Suprapubic skin (tissue), 3 donors: ENCODE measurements at regions not wholly inside any gene's neighbourhood (a gene's known extent, or its start where the extent isn't known, plus 50 kb on each side); places are given as distances from the start of the nearest gene placed in this dataset.

Experiments used
- CTCF ChIP-seq, 2 donors: fragments of 200-600 bp in 1 of 2; fragments of 450-650 bp in 1 of 2; sonication (generic) in 1 of 2; IDR thresholded peaks; one replicate each; pipeline ENCODE4 v1.5.1; 2016 to 2019; ENCODE audit warnings: antibody characterized with exemption in 2 of 2, mild to moderate bottlenecking in 1 of 2, moderate library complexity in 1 of 2
- POLR2AphosphoS5 ChIP-seq, 3 donors: sonication (generic); formaldehyde crosslinking; IDR thresholded peaks; one replicate each; pipeline ENCODE4 v1.6.1; 2017; ENCODE audit warnings: antibody characterized with exemption in 3 of 3

- TF ChIP-seq CTCF (IDR thresholded peaks at IDR 0.05) (no peak), POLR2AphosphoS5 (IDR thresholded peaks at IDR 0.05) (no peak)
Measured at GRCh38 chr9:108515856-108516255, 339.9 kb downstream of the ACTL7B start.
